IMR-90 (cell line): ENCODE measurements at regions not wholly inside any gene's neighbourhood (a gene's known extent, or its start where the extent isn't known, plus 50 kb on each side); places are given as distances from the start of the nearest gene placed in this dataset.

Experiments
- FOS ChIP-seq: fragments of 150-350 bp; IDR thresholded peaks from 2 replicates; pipeline ENCODE4 v1.6.1; 2016; ENCODE audit warnings: low read depth, low read length
- MAZ ChIP-seq: IDR thresholded peaks from 2 replicates; pipeline ENCODE4 v1.6.1; 2012; ENCODE audit warnings: low read depth, mild to moderate bottlenecking, low read length, improper control_type of control experiment, moderate library complexity, borderline replicate concordance
- POLR2A ChIP-seq: IDR thresholded peaks from 2 replicates; pipeline ENCODE4 v1.6.1; 2012; ENCODE audit warnings: mild to moderate bottlenecking, low read depth, low read length
- TF ChIP-seq, protein P1 (sequence below): conservative IDR thresholded peaks from 2 replicates; pipeline ENCODE4 v1.5.1; 2012; ENCODE audit warnings: mild to moderate bottlenecking, low read depth, low read length, improper control_type of control experiment

GRCh38 chr5:124842725-124843595 is 96.5 kb upstream of the ZNF608 start:
- TF ChIP-seq, protein P1, sequence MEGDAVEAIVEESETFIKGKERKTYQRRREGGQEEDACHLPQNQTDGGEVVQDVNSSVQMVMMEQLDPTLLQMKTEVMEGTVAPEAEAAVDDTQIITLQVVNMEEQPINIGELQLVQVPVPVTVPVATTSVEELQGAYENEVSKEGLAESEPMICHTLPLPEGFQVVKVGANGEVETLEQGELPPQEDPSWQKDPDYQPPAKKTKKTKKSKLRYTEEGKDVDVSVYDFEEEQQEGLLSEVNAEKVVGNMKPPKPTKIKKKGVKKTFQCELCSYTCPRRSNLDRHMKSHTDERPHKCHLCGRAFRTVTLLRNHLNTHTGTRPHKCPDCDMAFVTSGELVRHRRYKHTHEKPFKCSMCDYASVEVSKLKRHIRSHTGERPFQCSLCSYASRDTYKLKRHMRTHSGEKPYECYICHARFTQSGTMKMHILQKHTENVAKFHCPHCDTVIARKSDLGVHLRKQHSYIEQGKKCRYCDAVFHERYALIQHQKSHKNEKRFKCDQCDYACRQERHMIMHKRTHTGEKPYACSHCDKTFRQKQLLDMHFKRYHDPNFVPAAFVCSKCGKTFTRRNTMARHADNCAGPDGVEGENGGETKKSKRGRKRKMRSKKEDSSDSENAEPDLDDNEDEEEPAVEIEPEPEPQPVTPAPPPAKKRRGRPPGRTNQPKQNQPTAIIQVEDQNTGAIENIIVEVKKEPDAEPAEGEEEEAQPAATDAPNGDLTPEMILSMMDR, result no peak
- TF ChIP-seq FOS (no peak), MAZ (no peak), POLR2A (no peak)
